Prostate gland (tissue), 2 donors: ENCODE measurements at regions not wholly inside any gene's neighbourhood (a gene's known extent, or its start where the extent isn't known, plus 50 kb on each side); places are given as distances from the start of the nearest gene placed in this dataset.

Experiments used
- POLR2A ChIP-seq: fragments of 450-650 bp; IDR thresholded peaks from one replicate; pipeline ENCODE4 v1.6.1; 2016; ENCODE audit warnings: antibody characterized with exemption, mild to moderate bottlenecking
- POLR2AphosphoS5 ChIP-seq: sonication (generic); formaldehyde crosslinking; IDR thresholded peaks from one replicate; pipeline ENCODE4 v1.6.1; 2017; ENCODE audit warnings: antibody characterized with exemption
- TF ChIP-seq, protein P1 (sequence below), 4 experiments: fragments of 200-600 bp in 2 of 4; fragments of 450-650 bp in 2 of 4; sonication (generic) in 2 of 4; IDR thresholded peaks; 1 replicate in 3 of 4; 2 replicates in 1 of 4; pipeline ENCODE4 v1.5.1; 2016 to 2019; ENCODE audit warnings: antibody characterized with exemption in 4 of 4, mild to moderate bottlenecking in 2 of 4, moderate library complexity in 2 of 4

- TF ChIP-seq, protein P1, sequence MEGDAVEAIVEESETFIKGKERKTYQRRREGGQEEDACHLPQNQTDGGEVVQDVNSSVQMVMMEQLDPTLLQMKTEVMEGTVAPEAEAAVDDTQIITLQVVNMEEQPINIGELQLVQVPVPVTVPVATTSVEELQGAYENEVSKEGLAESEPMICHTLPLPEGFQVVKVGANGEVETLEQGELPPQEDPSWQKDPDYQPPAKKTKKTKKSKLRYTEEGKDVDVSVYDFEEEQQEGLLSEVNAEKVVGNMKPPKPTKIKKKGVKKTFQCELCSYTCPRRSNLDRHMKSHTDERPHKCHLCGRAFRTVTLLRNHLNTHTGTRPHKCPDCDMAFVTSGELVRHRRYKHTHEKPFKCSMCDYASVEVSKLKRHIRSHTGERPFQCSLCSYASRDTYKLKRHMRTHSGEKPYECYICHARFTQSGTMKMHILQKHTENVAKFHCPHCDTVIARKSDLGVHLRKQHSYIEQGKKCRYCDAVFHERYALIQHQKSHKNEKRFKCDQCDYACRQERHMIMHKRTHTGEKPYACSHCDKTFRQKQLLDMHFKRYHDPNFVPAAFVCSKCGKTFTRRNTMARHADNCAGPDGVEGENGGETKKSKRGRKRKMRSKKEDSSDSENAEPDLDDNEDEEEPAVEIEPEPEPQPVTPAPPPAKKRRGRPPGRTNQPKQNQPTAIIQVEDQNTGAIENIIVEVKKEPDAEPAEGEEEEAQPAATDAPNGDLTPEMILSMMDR (IDR thresholded peaks at IDR 0.05): no peak
- TF ChIP-seq POLR2AphosphoS5 (no peak), POLR2A (no peak)
Observed at GRCh38 chr1:143665606-143666005, 306.2 kb downstream of the FAM72C start.
